ENCODE measurements at regions not wholly inside any gene's neighbourhood (a gene's known extent, or its start where the extent isn't known, plus 50 kb on each side); places are given as distances from the start of the nearest gene placed in this dataset.

- no peaks in the 10 kb centered on the region for H3K27me3 ChIP-seq (ENCODE audit: control insufficient read depth, insufficient read depth, low read length)
- no peak overlapping the region for H3K14ac ChIP-seq (replicated peaks; ENCODE audit: low read depth, low read length)
- no peaks in the 10 kb centered on the region for H3K9me1 ChIP-seq (ENCODE audit: insufficient read depth, low read length)
- H3K18ac ChIP-seq (ENCODE audit: low read depth, low read length): no peak overlapping the region
- dilution Hi-C loops (cut with HindIII; ENCODE audit: low sequenced_read_pairs, unreplicated experiment): no loop called here
- H2AK9ac ChIP-seq (replicated peaks; ENCODE audit: low read depth, low read length, poor library complexity): no peak overlapping the region
- no peak overlapping the region for H3K9ac ChIP-seq (ENCODE audit: low read depth, low read length)
- no peak overlapping the region for H4K91ac ChIP-seq (ENCODE audit: insufficient read depth, low read depth, low read length)
- ATAC-seq (ENCODE audit: low read depth) (no peak), DNase-seq (no peak)
- no peak overlapping the region for H2AK5ac ChIP-seq (ENCODE audit: low read depth, low read length)
- no peak for TF ChIP-seq NFE2L2 (IDR thresholded peaks at IDR 0.05; ENCODE audit: low read depth, low read length)
- no peak for TF ChIP-seq SMC3 (IDR thresholded peaks at IDR 0.05; ENCODE audit: low read depth, low read length)
- no peak for TF ChIP-seq USF2 (IDR thresholded peaks at IDR 0.05; ENCODE audit: low read depth, low read length)
- TF ChIP-seq MAFK (IDR thresholded peaks at IDR 0.05; ENCODE audit: low read depth, low read length): no peak
- TF ChIP-seq BHLHE40 (IDR thresholded peaks at IDR 0.05; ENCODE audit: low read depth, low read length): no peak
- no peak for TF ChIP-seq CHD1 (IDR thresholded peaks at IDR 0.05; ENCODE audit: low read depth, low read length)
- no peak overlapping the region for H3K56ac ChIP-seq (ENCODE audit: extremely low read depth, insufficient read depth, low read length)
- H2BK5ac ChIP-seq (ENCODE audit: low read depth, low read length, poor library complexity, severe bottlenecking): no peak overlapping the region
- no peak overlapping the region for H3K4me2 ChIP-seq (ENCODE audit: low read depth, low read length)
- no peak overlapping the region for H3K4ac ChIP-seq (ENCODE audit: low read depth, low read length)
- POLR2A ChIA-PET (ENCODE audit: unreplicated experiment): no interaction called here
- CTCF ChIA-PET: no interaction called here
- H3K36me3 ChIP-seq (ENCODE audit: control insufficient read depth, insufficient read depth, low read length): no peaks in the 10 kb centered on the region
- H4K8ac ChIP-seq (ENCODE audit: low read depth in 2 of 2, low read length in 2 of 2): no peak overlapping the region
- no peak overlapping the region for H2AFZ ChIP-seq (replicated peaks; ENCODE audit: low read length, poor library complexity)
- no peak overlapping the region for H3K27ac ChIP-seq (ENCODE audit: insufficient read depth, low read length)
- H4K20me1 ChIP-seq (ENCODE audit: insufficient read depth, low read length): no peaks in the 10 kb centered on the region
- WGBS, 2 experiments (ENCODE audit: extremely low coverage in 2 of 2, insufficient read length in 1 of 2): no CpG with 5 or more reads among the region's 3 CpGs
- no peak overlapping the region for H3K23ac ChIP-seq (ENCODE audit: low read depth, low read length)
- in situ Hi-C loops (cut with MboI; ENCODE audit: low sequenced_read_pairs): no loop called here
- no peak overlapping the region for H2BK15ac ChIP-seq (ENCODE audit: low read depth, low read length)
- H2BK120ac ChIP-seq (ENCODE audit: low read depth, low read length): no peak overlapping the region
- intact Hi-C loops (cut with micrococcal nuclease): no loop called here
- H3K79me1 ChIP-seq (ENCODE audit: low read depth in 1 of 2, low read length in 2 of 2): no peaks in the 10 kb centered on the region
- no TSS peak for BruUV-seq (replicated peaks)
- H3K9me3 ChIP-seq (ENCODE audit: control insufficient read depth, insufficient read depth, low read length): peaks cover 8% of the 10 kb centered on the region
- no peaks in the 10 kb centered on the region for H3K4me1 ChIP-seq (ENCODE audit: control insufficient read depth, insufficient read depth, low read length)
- H4K5ac ChIP-seq (ENCODE audit: low read depth, low read length): no peak overlapping the region
- no peak overlapping the region for H2BK20ac ChIP-seq (ENCODE audit: low read depth, low read length)
- no peak overlapping the region for H3K4me3 ChIP-seq (ENCODE audit: insufficient read depth, low read depth, low read length)
Observed at GRCh38 chr9:12290166-12290869, 402.9 kb upstream of the TYRP1 start.

Measured in IMR-90 (cell line).